Spleen (tissue), 11 donors: ENCODE measurements at regions not wholly inside any gene's neighbourhood (a gene's known extent, or its start where the extent isn't known, plus 50 kb on each side); places are given as distances from the start of the nearest gene placed in this dataset.

Experiments
- DNase-seq: peaks from one replicate; pipeline ENCODE4 v3.0.0-alpha.2; 2020
- H3K27ac ChIP-seq, 8 donors: fragments of 200-600 bp; sonication (generic) in 7 of 8; 1 replicate in 4 of 8; 2 replicates in 4 of 8; pipeline versions ENCODE4 v1.5.0 to v1.8.0; 2016 to 2021; ENCODE audit warnings: inconsistent platforms in 4 of 8, mild to moderate bottlenecking in 4 of 8, moderate library complexity in 1 of 8
- H3K27me3 ChIP-seq, 7 donors: fragments of 200-600 bp; sonication (generic) in 6 of 7; replicated peaks in 1 of 7; 1 replicate in 4 of 7; 2 replicates in 3 of 7; pipeline versions ENCODE4 v1.5.0 to v1.8.0; 2016 to 2021; ENCODE audit warnings: inconsistent platforms in 3 of 7, mild to moderate bottlenecking in 1 of 7
- H3K36me3 ChIP-seq, 6 donors: fragments of 200-600 bp; sonication (generic) in 5 of 6; 1 replicate in 4 of 6; 2 replicates in 2 of 6; pipeline versions ENCODE4 v1.5.0 to v1.8.0; 2016 to 2021; ENCODE audit warnings: inconsistent platforms in 2 of 6
- H3K4me1 ChIP-seq, 6 donors: fragments of 200-600 bp; sonication (generic) in 5 of 6; 1 replicate in 3 of 6; 2 replicates in 3 of 6; pipeline versions ENCODE4 v1.5.0 to v1.8.0; 2016 to 2021; ENCODE audit warnings: inconsistent platforms in 3 of 6
- H3K4me3 ChIP-seq, 8 donors: fragments of 200-600 bp; sonication (generic) in 7 of 8; 1 replicate in 4 of 8; 2 replicates in 4 of 8; pipeline versions ENCODE4 v1.5.0 to v1.8.0; 2016 to 2021; ENCODE audit warnings: inconsistent platforms in 4 of 8, mild to moderate bottlenecking in 4 of 8, moderate library complexity in 2 of 8
- H3K9me3 ChIP-seq, 8 donors: fragments of 200-600 bp; sonication (generic) in 7 of 8; 1 replicate in 4 of 8; 2 replicates in 4 of 8; pipeline versions ENCODE4 v1.5.0 to v1.8.0; 2016 to 2021; ENCODE audit warnings: inconsistent platforms in 4 of 8
- CTCF ChIP-seq, 11 experiments: fragments of 200-600 bp in 7 of 11; fragments of 450-650 bp in 4 of 11; sonication (generic) in 4 of 11; IDR thresholded peaks in 8 of 11; conservative IDR thresholded peaks in 3 of 11; 1 replicate in 7 of 11; 2 replicates in 4 of 11; pipeline versions ENCODE4 v1.4.0 to v1.8.0; 2016 to 2021; ENCODE audit warnings: antibody characterized with exemption in 11 of 11, inconsistent platforms in 4 of 11, mild to moderate bottlenecking in 1 of 11
- POLR2A ChIP-seq, 3 donors: fragments of 450-650 bp; IDR thresholded peaks; one replicate each; pipeline ENCODE4 v1.5.1; 2017; ENCODE audit warnings: antibody characterized with exemption in 3 of 3, mild to moderate bottlenecking in 1 of 3
- POLR2AphosphoS5 ChIP-seq, 3 donors: sonication (generic); formaldehyde crosslinking; IDR thresholded peaks; one replicate each; pipeline ENCODE4 v1.5.1; 2017; ENCODE audit warnings: antibody characterized with exemption in 3 of 3
- WGBS, 5 donors: extraction: QIAGEN DNeasy Blood & Tissue Kit in 3 of 5; methylation state at CpG; one replicate each; pipeline versions ENCODE4 v1.1.5 to v1.1.7; 2013 to 2018; 5-methylcytosine and 5-hydroxymethylcytosine counted together
- intact Hi-C: fragments of 100-400 bp; cut with DNase I; formaldehyde crosslinking; loops from one replicate; pipeline ENCODE4 v1.15.0; 2023; ENCODE audit warnings: low total_unique reads
- donor health status: healthy with polysubstance abuse.
- donor health status: DM: no; HTN: no; CAD: no; lungs with moderate emphysema.
- donor health status: DM: no; HTN: no; CAD: no.
- donor health status: Bipolar disorder and iron deficiency.
- donor health status: healthy.
- donor health status: DM: no; HTN: no; CAD: no.
- donor health status: DM: yes; HTN: yes; CAD: no.

GRCh38 chr2:121087117-121087516 is 197.9 kb downstream of the TFCP2L1 start:
- no peak for DNase-seq
- Histone ChIP-seq H3K4me3 (no peak overlapping the region), H3K9me3 (peaks cover 0 to 2% (median 0%) of the 10 kb centered on the region in 8 donors), H3K36me3 (no peaks in the 10 kb centered on the region), H3K27ac (no peak overlapping the region), H3K27me3 (peaks cover 0 to 39% (median 0%) of the 10 kb centered on the region in 7 donors), H3K4me1 (peaks cover 0 to 9% (median 0%) of the 10 kb centered on the region in 6 donors)
- TF ChIP-seq POLR2AphosphoS5 (IDR thresholded peaks at IDR 0.05) = no peak
- WGBS, 5 donors = 90 to 98% (median 94%) methylated on average over 5 to 7 of the region's 7 CpGs
- intact Hi-C loops = no loop called here

GRCh38 chr2:121088251-121089165 is 196.5 kb downstream of the TFCP2L1 start:
- H3K36me3 ChIP-seq = no peaks in the 10 kb centered on the region
- no peak overlapping the region for H3K27ac ChIP-seq
- intact Hi-C loops = no loop called here
- no peak overlapping the region for H3K4me3 ChIP-seq
- peaks cover 0 to 6% (median 0%) of the 10 kb centered on the region in 8 donors for H3K9me3 ChIP-seq
- no peak for DNase-seq
- H3K27me3 ChIP-seq = peaks cover 0 to 25% (median 0%) of the 10 kb centered on the region in 7 donors
- WGBS, 5 donors = 82 to 85% (median 83%) methylated on average over 19 to 27 of the region's 27 CpGs
- TF ChIP-seq POLR2AphosphoS5 (IDR thresholded peaks at IDR 0.05) (no peak), POLR2A (IDR thresholded peaks at IDR 0.05) (no peak), CTCF (IDR thresholded peaks at IDR 0.05 in 8 of 11, conservative IDR thresholded peaks at IDR 0.05 in 3 of 11) (no peak)
- peaks cover 0 to 9% (median 0%) of the 10 kb centered on the region in 6 donors for H3K4me1 ChIP-seq

GRCh38 chr2:121089166-121089510 is 195.9 kb downstream of the TFCP2L1 start:
- H3K9me3 ChIP-seq = peaks cover 0 to 6% (median 0%) of the 10 kb centered on the region in 8 donors
- H3K27me3 ChIP-seq = peaks cover 0 to 19% (median 0%) of the 10 kb centered on the region in 7 donors
- no peak overlapping the region for H3K4me3 ChIP-seq
- no peak for TF ChIP-seq POLR2AphosphoS5 (IDR thresholded peaks at IDR 0.05)
- no peak for TF ChIP-seq CTCF (IDR thresholded peaks at IDR 0.05 in 8 of 11, conservative IDR thresholded peaks at IDR 0.05 in 3 of 11)
- TF ChIP-seq POLR2A (IDR thresholded peaks at IDR 0.05) = no peak
- H3K4me1 ChIP-seq = peaks cover 0 to 7% (median 0%) of the 10 kb centered on the region in 6 donors
- WGBS, 5 donors = 73 to 85% (median 84%) methylated on average over 8 to 11 of the region's 11 CpGs
- intact Hi-C loops = no loop called here
- DNase-seq = peak; percentile 70
- H3K27ac ChIP-seq = no peak overlapping the region
- H3K36me3 ChIP-seq = no peaks in the 10 kb centered on the region

GRCh38 chr2:121090088-121090715 is 194.8 kb downstream of the TFCP2L1 start:
- WGBS, 5 donors = 73 to 83% (median 77%) methylated on average over 18 of the region's 18 CpGs
- no peak overlapping the region for H3K27ac ChIP-seq
- intact Hi-C loops = loop anchor here (10.0 kb wide), 1 partner anchor 235 kb away; no protein-coding TSS in a partner anchor
- H3K4me1 ChIP-seq = no peaks in the 10 kb centered on the region
- peaks cover 0 to 17% (median 0%) of the 10 kb centered on the region in 7 donors for H3K27me3 ChIP-seq
- peak; percentile 36 for DNase-seq
- no peaks in the 10 kb centered on the region for H3K36me3 ChIP-seq
- TF ChIP-seq POLR2A (IDR thresholded peaks at IDR 0.05) (no peak), CTCF (IDR thresholded peaks at IDR 0.05 in 8 of 11, conservative IDR thresholded peaks at IDR 0.05 in 3 of 11) (no peak), POLR2AphosphoS5 (IDR thresholded peaks at IDR 0.05) (no peak)
- H3K4me3 ChIP-seq = no peak overlapping the region
- peaks cover 0 to 6% (median 0%) of the 10 kb centered on the region in 8 donors for H3K9me3 ChIP-seq
